Keratinocyte (primary cell): ENCODE measurements at regions not wholly inside any gene's neighbourhood (a gene's known extent, or its start where the extent isn't known, plus 50 kb on each side); places are given as distances from the start of the nearest gene placed in this dataset.

Experiments
- DNase-seq: peaks from one replicate; pipeline ENCODE4 v3.0.0-alpha.2; 2011; ENCODE audit warnings: low read depth, missing footprints, low spot score
- FAIRE-seq: peaks from 2 replicates; lab custom pipeline; 2011; peaks lifted over from hg19 to GRCh38; lab: Jason Lieb, UNC
- H2AFZ ChIP-seq: 2 replicates; pipeline ENCODE4 v1.6.0; 2012; ENCODE audit warnings: low read length, control low read depth, inconsistent platforms; ENCODE audit not compliant: control insufficient read depth
- H3K27ac ChIP-seq: 2 replicates; pipeline ENCODE4 v1.5.1; 2011; ENCODE audit warnings: low read length; ENCODE audit not compliant: control insufficient read depth, insufficient read depth
- H3K27me3 ChIP-seq: 3 replicates; pipeline ENCODE4 v1.6.0; 2011; ENCODE audit warnings: low read length; ENCODE audit not compliant: control insufficient read depth, insufficient read depth; ENCODE audit errors: extremely low read depth
- H3K36me3 ChIP-seq, 2 experiments: 2 replicates in 1 of 2; 3 replicates in 1 of 2; pipeline ENCODE4 v1.5.1; 2011; ENCODE audit warnings: low read length in 2 of 2, mild to moderate bottlenecking in 1 of 2; ENCODE audit not compliant: control insufficient read depth in 2 of 2, insufficient read depth in 2 of 2; ENCODE audit errors: extremely low read depth in 1 of 2
- H3K4me1 ChIP-seq: 3 replicates; pipeline ENCODE4 v1.5.1; 2011; ENCODE audit warnings: low read length; ENCODE audit not compliant: control insufficient read depth, insufficient read depth; ENCODE audit errors: extremely low read depth
- H3K4me2 ChIP-seq: 3 replicates; pipeline ENCODE4 v1.6.0; 2011; ENCODE audit warnings: low read depth, low read length; ENCODE audit not compliant: control insufficient read depth, insufficient read depth; ENCODE audit errors: extremely low read depth
- H3K4me3 ChIP-seq, 3 experiments: fragments of 200-600 bp in 1 of 3; sonication (generic) in 1 of 3; 2 replicates in 2 of 3; 3 replicates in 1 of 3; pipeline ENCODE4 v1.5.1; 2011 to 2016; ENCODE audit warnings: low read length in 3 of 3, mild to moderate bottlenecking in 3 of 3, control low read depth in 2 of 3, inconsistent platforms in 1 of 3, low read depth in 1 of 3, mixed read lengths in 1 of 3, mixed run types in 1 of 3, moderate library complexity in 1 of 3; ENCODE audit not compliant: control insufficient read depth in 2 of 3, insufficient read depth in 2 of 3; ENCODE audit errors: extremely low read depth in 1 of 3
- H3K79me2 ChIP-seq: 2 replicates; pipeline ENCODE4 v1.6.0; 2012; ENCODE audit warnings: low read length; ENCODE audit not compliant: control insufficient read depth, insufficient read depth
- H3K9ac ChIP-seq: 3 replicates; pipeline ENCODE4 v1.6.0; 2011; ENCODE audit warnings: low read length; ENCODE audit not compliant: control insufficient read depth, insufficient read depth; ENCODE audit errors: extremely low read depth
- H3K9me1 ChIP-seq: 3 replicates; pipeline ENCODE4 v1.6.0; 2011; ENCODE audit warnings: low read length; ENCODE audit not compliant: control insufficient read depth, insufficient read depth; ENCODE audit errors: extremely low read depth
- H3K9me3 ChIP-seq: 2 replicates; pipeline ENCODE4 v1.5.1; 2012; ENCODE audit warnings: low read depth, low read length; ENCODE audit not compliant: control insufficient read depth
- H4K20me1 ChIP-seq: 3 replicates; pipeline ENCODE4 v1.6.0; 2011; ENCODE audit warnings: low read length; ENCODE audit not compliant: control insufficient read depth, insufficient read depth; ENCODE audit errors: extremely low read depth
- CTCF ChIP-seq, 3 experiments: IDR thresholded peaks in 1 of 3; conservative IDR thresholded peaks in 1 of 3; optimal IDR thresholded peaks in 1 of 3; 2 replicates in 2 of 3; 3 replicates in 1 of 3; pipeline versions ENCODE3 to v1.5.1; 2011; ENCODE audit warnings: low read length in 3 of 3, mild to moderate bottlenecking in 3 of 3, moderate library complexity in 2 of 3, control low read depth in 1 of 3, inconsistent platforms in 1 of 3; ENCODE audit not compliant: insufficient read depth in 2 of 3; ENCODE audit errors: extremely low read depth in 1 of 3
- EZH2 ChIP-seq: IDR thresholded peaks from one replicate; pipeline ENCODE4 v1.6.1; 2012; ENCODE audit warnings: inconsistent platforms, mild to moderate bottlenecking, low read length, moderate library complexity
- dilution Hi-C: fragments of 300-500 bp; cut with MboI; formaldehyde crosslinking; loops from one replicate; pipeline ENCODE4 v1.7.0; 2020; ENCODE audit warnings: low sequenced_read_pairs; ENCODE audit not compliant: extremely low pct_ligation_motif_present

GRCh38 chr10:78313048-78313381, 279.4 kb downstream of the RPS24 start:
- FAIRE-seq (no peak), DNase-seq (no peak)
- H3K36me3 ChIP-seq: no peaks in the 10 kb centered on the region
- no peak overlapping the region for H3K4me3 ChIP-seq
- H3K27me3 ChIP-seq: no peaks in the 10 kb centered on the region
- H3K27ac ChIP-seq: no peak overlapping the region
- no peaks in the 10 kb centered on the region for H3K9me1 ChIP-seq
- no peaks in the 10 kb centered on the region for H3K4me1 ChIP-seq
- H3K79me2 ChIP-seq: no peaks in the 10 kb centered on the region
- dilution Hi-C loops: no loop called here
- no peaks in the 10 kb centered on the region for H3K9me3 ChIP-seq
- TF ChIP-seq EZH2: no peak
- no peaks in the 10 kb centered on the region for H4K20me1 ChIP-seq
- no peak overlapping the region for H3K4me2 ChIP-seq
- no peak overlapping the region for H3K9ac ChIP-seq
- H2AFZ ChIP-seq: no peak overlapping the region

GRCh38 chr10:78313636-78314035, 280.0 kb downstream of the RPS24 start:
- no peak overlapping the region for H3K4me2 ChIP-seq
- no peak overlapping the region for H3K4me3 ChIP-seq
- H2AFZ ChIP-seq: no peak overlapping the region
- no peaks in the 10 kb centered on the region for H3K9me1 ChIP-seq
- H3K4me1 ChIP-seq: no peaks in the 10 kb centered on the region
- no peak overlapping the region for H3K27ac ChIP-seq
- DNase-seq: no peak
- H3K36me3 ChIP-seq: no peaks in the 10 kb centered on the region
- dilution Hi-C loops: no loop called here
- no peaks in the 10 kb centered on the region for H3K27me3 ChIP-seq
- no peaks in the 10 kb centered on the region for H3K9me3 ChIP-seq
- TF ChIP-seq CTCF (optimal IDR thresholded peaks at IDR 0.05 in 1 of 3, IDR thresholded peaks at IDR 0.05 in 1 of 3, conservative IDR thresholded peaks at IDR 0.05 in 1 of 3; ENCODE audit: extremely low read depth in 1 of 3, insufficient read depth in 2 of 3, low read length in 3 of 3) (no peak), EZH2 (no peak)
- H3K9ac ChIP-seq: no peak overlapping the region
- H3K79me2 ChIP-seq: no peaks in the 10 kb centered on the region
- no peaks in the 10 kb centered on the region for H4K20me1 ChIP-seq
- FAIRE-seq: no peak

- dilution Hi-C loops: no loop called here
- Histone ChIP-seq H3K79me2 (no peaks in the 10 kb centered on the region), H3K27me3 (no peaks in the 10 kb centered on the region), H3K9ac (no peak overlapping the region), H2AFZ (no peak overlapping the region), H3K9me1 (no peaks in the 10 kb centered on the region), H3K4me3 (no peak overlapping the region), H4K20me1 (no peaks in the 10 kb centered on the region), H3K4me1 (no peaks in the 10 kb centered on the region), H3K27ac (no peak overlapping the region), H3K4me2 (no peak overlapping the region), H3K9me3 (no peaks in the 10 kb centered on the region), H3K36me3 (no peaks in the 10 kb centered on the region)
- DNase-seq: no peak
- no peak for FAIRE-seq
- TF ChIP-seq EZH2: no peak
- TF ChIP-seq CTCF (optimal IDR thresholded peaks at IDR 0.05 in 1 of 3, IDR thresholded peaks at IDR 0.05 in 1 of 3, conservative IDR thresholded peaks at IDR 0.05 in 1 of 3; ENCODE audit: extremely low read depth in 1 of 3, insufficient read depth in 2 of 3, low read length in 3 of 3): no peak
These were observed 281.0 kb downstream of the RPS24 start for GRCh38 chr10:78314651-78315050.
